CD14-positive monocyte (primary cell): ENCODE measurements at regions not wholly inside any gene's neighbourhood (a gene's known extent, or its start where the extent isn't known, plus 50 kb on each side); places are given as distances from the start of the nearest gene placed in this dataset.

ENCODE experiments used
- DNase-seq, 3 donors: peaks; one replicate each; pipeline ENCODE4 v3.0.0-alpha.2; 2011 to 2022
- H2AFZ ChIP-seq: 2 replicates; pipeline ENCODE4 v1.6.0; 2012; ENCODE audit warnings: mild to moderate bottlenecking, low read depth, low read length, inconsistent platforms; ENCODE audit not compliant: insufficient read depth, poor library complexity, severe bottlenecking
- H3K27ac ChIP-seq, 2 donors: 1 replicate in 1 of 2; 2 replicates in 1 of 2; pipeline ENCODE4 v1.5.1; 2012 to 2013; ENCODE audit warnings: low read length in 2 of 2, control low read depth in 1 of 2, inconsistent platforms in 1 of 2, low read depth in 1 of 2, mild to moderate bottlenecking in 1 of 2
- H3K27me3 ChIP-seq, 2 donors: one replicate each; pipeline versions ENCODE4 v1.6.0 to v1.6.1; 2011 to 2013; ENCODE audit warnings: low read length in 2 of 2; ENCODE audit not compliant: control insufficient read depth in 2 of 2, insufficient read depth in 2 of 2
- H3K36me3 ChIP-seq, 2 donors: replicated peaks in 1 of 2; 1 replicate in 1 of 2; 2 replicates in 1 of 2; pipeline versions ENCODE4 v1.5.1 to v1.6.1; 2012 to 2013; ENCODE audit warnings: low read length in 2 of 2, control low read depth in 1 of 2, inconsistent platforms in 1 of 2, mild to moderate bottlenecking in 1 of 2; ENCODE audit not compliant: insufficient read depth in 2 of 2, control insufficient read depth in 1 of 2
- H3K4me1 ChIP-seq, 2 donors: 1 replicate in 1 of 2; 2 replicates in 1 of 2; pipeline versions ENCODE4 v1.5.1 to v1.6.1; 2012 to 2013; ENCODE audit warnings: low read length in 2 of 2, control low read depth in 1 of 2, inconsistent platforms in 1 of 2, mild to moderate bottlenecking in 1 of 2, moderate library complexity in 1 of 2; ENCODE audit not compliant: insufficient read depth in 2 of 2, control insufficient read depth in 1 of 2
- H3K4me2 ChIP-seq: replicated peaks from 2 replicates; pipeline ENCODE3; 2012; ENCODE audit warnings: low read length, moderate library complexity, mild to moderate bottlenecking; ENCODE audit not compliant: poor library complexity, severe bottlenecking; ENCODE audit errors: extremely low read depth
- H3K4me3 ChIP-seq, 3 experiments: fragments of 200-600 bp in 1 of 3; sonication (generic) in 1 of 3; replicated peaks in 1 of 3; 1 replicate in 2 of 3; 2 replicates in 1 of 3; pipeline ENCODE4 v1.5.1; 2011 to 2013; ENCODE audit warnings: low read length in 3 of 3, mild to moderate bottlenecking in 3 of 3, control low read depth in 2 of 3, low read depth in 2 of 3, inconsistent platforms in 1 of 3, moderate library complexity in 1 of 3
- H3K79me2 ChIP-seq: 2 replicates; pipeline ENCODE4 v1.6.0; 2012; ENCODE audit warnings: mild to moderate bottlenecking, control low read depth, inconsistent platforms, low read length, moderate library complexity; ENCODE audit not compliant: insufficient read depth
- H3K9ac ChIP-seq: 2 replicates; pipeline ENCODE4 v1.6.0; 2017; ENCODE audit warnings: low read length, mild to moderate bottlenecking; ENCODE audit not compliant: insufficient read depth, poor library complexity, severe bottlenecking
- H3K9me3 ChIP-seq, 2 donors: replicated peaks in 1 of 2; 1 replicate in 1 of 2; 2 replicates in 1 of 2; pipeline versions ENCODE4 v1.5.1 to v1.6.1; 2012 to 2013; ENCODE audit warnings: low read length in 2 of 2, control low read depth in 1 of 2; ENCODE audit not compliant: control insufficient read depth in 1 of 2, insufficient read depth in 1 of 2
- H4K20me1 ChIP-seq: 2 replicates; pipeline ENCODE4 v1.6.0; 2012; ENCODE audit warnings: mild to moderate bottlenecking, low read length, control low read depth, moderate library complexity; ENCODE audit not compliant: insufficient read depth
- H3K27ac Mint-ChIP-seq, 7 donors: one replicate each; pipeline ENCODE4 v1.8.0; 2020; ENCODE audit warnings: mild to moderate bottlenecking in 7 of 7, mixed read lengths in 7 of 7, moderate library complexity in 6 of 7, inconsistent platforms in 2 of 7
- H3K27me3 Mint-ChIP-seq, 3 donors: one replicate each; pipeline ENCODE4 v1.8.0; 2021 to 2022; ENCODE audit warnings: low read depth in 3 of 3, mild to moderate bottlenecking in 3 of 3, mixed read lengths in 3 of 3, moderate library complexity in 3 of 3, inconsistent platforms in 1 of 3
- H3K36me3 Mint-ChIP-seq, 2 donors: one replicate each; pipeline ENCODE4 v1.8.0; 2020; ENCODE audit warnings: mixed read lengths in 2 of 2, inconsistent platforms in 1 of 2, mild to moderate bottlenecking in 1 of 2
- H3K4me1 Mint-ChIP-seq: one replicate; pipeline ENCODE4 v1.8.0; 2020; ENCODE audit warnings: mild to moderate bottlenecking, mixed read lengths
- H3K4me3 Mint-ChIP-seq, 2 donors: one replicate each; pipeline ENCODE4 v1.8.0; 2020; ENCODE audit warnings: mild to moderate bottlenecking in 2 of 2, mixed read lengths in 2 of 2, moderate library complexity in 1 of 2
- H3K9me3 Mint-ChIP-seq, 7 donors: one replicate each; pipeline ENCODE4 v1.8.0; 2020 to 2022; ENCODE audit warnings: mixed read lengths in 7 of 7, mild to moderate bottlenecking in 6 of 7, moderate library complexity in 6 of 7, inconsistent platforms in 2 of 7
- WGBS: methylation state at CpG from one replicate; pipeline ENCODE4 v1.1.5; 2013; ENCODE audit warnings: missing lambda C conversion rate; ENCODE audit not compliant: insufficient coverage; 5-methylcytosine and 5-hydroxymethylcytosine counted together
- intact Hi-C, 2 donors: fragments of 100-400 bp; cut with micrococcal nuclease; formaldehyde crosslinking; loops; one replicate each; pipeline versions ENCODE4 v1.15.0 to v1.15.1; 2023
- TF ChIP-seq, protein P1 (sequence below): fragments of 200-600 bp; IDR thresholded peaks from one replicate; pipeline ENCODE4 v1.8.0; 2022; ENCODE audit warnings: antibody characterized with exemption, mild to moderate bottlenecking

GRCh38 chr6:122122686-122123085, 276.8 kb upstream of the HSF2 start:
- H3K27ac ChIP-seq, result no peak overlapping the region
- H3K9me3 ChIP-seq, result peaks cover 0 to 4% of the 10 kb centered on the region in 2 donors
- TF ChIP-seq, protein P1, sequence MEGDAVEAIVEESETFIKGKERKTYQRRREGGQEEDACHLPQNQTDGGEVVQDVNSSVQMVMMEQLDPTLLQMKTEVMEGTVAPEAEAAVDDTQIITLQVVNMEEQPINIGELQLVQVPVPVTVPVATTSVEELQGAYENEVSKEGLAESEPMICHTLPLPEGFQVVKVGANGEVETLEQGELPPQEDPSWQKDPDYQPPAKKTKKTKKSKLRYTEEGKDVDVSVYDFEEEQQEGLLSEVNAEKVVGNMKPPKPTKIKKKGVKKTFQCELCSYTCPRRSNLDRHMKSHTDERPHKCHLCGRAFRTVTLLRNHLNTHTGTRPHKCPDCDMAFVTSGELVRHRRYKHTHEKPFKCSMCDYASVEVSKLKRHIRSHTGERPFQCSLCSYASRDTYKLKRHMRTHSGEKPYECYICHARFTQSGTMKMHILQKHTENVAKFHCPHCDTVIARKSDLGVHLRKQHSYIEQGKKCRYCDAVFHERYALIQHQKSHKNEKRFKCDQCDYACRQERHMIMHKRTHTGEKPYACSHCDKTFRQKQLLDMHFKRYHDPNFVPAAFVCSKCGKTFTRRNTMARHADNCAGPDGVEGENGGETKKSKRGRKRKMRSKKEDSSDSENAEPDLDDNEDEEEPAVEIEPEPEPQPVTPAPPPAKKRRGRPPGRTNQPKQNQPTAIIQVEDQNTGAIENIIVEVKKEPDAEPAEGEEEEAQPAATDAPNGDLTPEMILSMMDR, result no peak
- H3K36me3 Mint-ChIP-seq, result no peaks in the 10 kb centered on the region
- H3K79me2 ChIP-seq, result no peaks in the 10 kb centered on the region
- H3K27me3 ChIP-seq, result no peaks in the 10 kb centered on the region
- intact Hi-C loops, result no loop called here
- no peaks in the 10 kb centered on the region for H3K27me3 Mint-ChIP-seq
- no peak overlapping the region for H2AFZ ChIP-seq
- H3K9me3 Mint-ChIP-seq, result peaks cover 0 to 3% (median 1%) of the 10 kb centered on the region in 7 donors
- H3K36me3 ChIP-seq, result no peaks in the 10 kb centered on the region
- no CpG with 5 or more reads among the region's 2 CpGs for WGBS
- no peak overlapping the region for H3K4me3 Mint-ChIP-seq
- H3K4me1 ChIP-seq, result no peaks in the 10 kb centered on the region
- DNase-seq, result no peak
- no peak overlapping the region for H3K4me3 ChIP-seq
- no peak overlapping the region for H3K27ac Mint-ChIP-seq
- no peaks in the 10 kb centered on the region for H4K20me1 ChIP-seq
- H3K9ac ChIP-seq, result no peak overlapping the region
- no peaks in the 10 kb centered on the region for H3K4me1 Mint-ChIP-seq
- no peak overlapping the region for H3K4me2 ChIP-seq

DNA sequence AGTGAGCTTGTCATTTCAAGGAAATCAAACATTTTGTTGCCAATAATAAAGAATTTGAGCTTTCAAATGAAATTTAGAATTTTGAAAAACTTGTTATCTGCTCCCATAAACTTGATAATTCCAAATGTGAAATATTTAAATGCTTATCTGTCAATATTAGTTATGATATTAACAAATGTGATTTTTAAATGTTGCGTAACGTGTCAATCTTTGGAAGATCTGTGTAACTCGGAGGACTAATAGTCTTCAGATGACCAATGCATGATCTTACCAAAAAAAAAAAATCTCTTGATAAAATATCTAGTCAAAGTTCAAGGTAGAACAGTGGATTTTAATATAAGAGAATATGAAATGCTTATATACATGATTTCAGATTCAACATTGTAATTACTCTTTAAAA, 274.5 kb upstream of the HSF2 start:
- Histone ChIP-seq H3K9me3 (no peaks in the 10 kb centered on the region), H4K20me1 (no peaks in the 10 kb centered on the region), H3K79me2 (no peaks in the 10 kb centered on the region), H3K4me1 (no peaks in the 10 kb centered on the region), H3K27ac (no peak overlapping the region), H2AFZ (no peak overlapping the region), H3K4me3 (no peak overlapping the region), H3K36me3 (no peaks in the 10 kb centered on the region), H3K27me3 (no peaks in the 10 kb centered on the region), H3K9ac (no peak overlapping the region), H3K4me2 (no peak overlapping the region)
- Mint-ChIP-seq H3K4me1 (no peaks in the 10 kb centered on the region), H3K36me3 (no peaks in the 10 kb centered on the region), H3K27me3 (no peaks in the 10 kb centered on the region), H3K4me3 (no peak overlapping the region), H3K27ac (no peak overlapping the region), H3K9me3 (peaks cover 0 to 3% (median 0%) of the 10 kb centered on the region in 7 donors)
- no CpG with 5 or more reads among the region's 3 CpGs for WGBS
- TF ChIP-seq, protein P1, result no peak
- intact Hi-C loops, result no loop called here
- no peak for DNase-seq
